Fibroblast of lung (primary cell): ENCODE measurements at regions not wholly inside any gene's neighbourhood (a gene's known extent, or its start where the extent isn't known, plus 50 kb on each side); places are given as distances from the start of the nearest gene placed in this dataset.

Experiments used
- DNase-seq, 2 donors: peaks; one replicate each; pipeline versions ENCODE4 v3.0.0 to v3.0.0-alpha.2; 2010; ENCODE audit warnings: low read depth in 2 of 2
- H2AFZ ChIP-seq: 2 replicates; pipeline ENCODE4 v1.5.1; 2012; ENCODE audit warnings: low read length, control low read depth, inconsistent platforms
- H3K27ac ChIP-seq: 2 replicates; pipeline ENCODE4 v1.5.1; 2011; ENCODE audit warnings: low read length, control low read depth; ENCODE audit not compliant: insufficient read depth
- H3K27me3 ChIP-seq: 2 replicates; pipeline ENCODE4 v1.5.1; 2011; ENCODE audit warnings: mild to moderate bottlenecking, low read length; ENCODE audit not compliant: control insufficient read depth, insufficient read depth
- H3K36me3 ChIP-seq: 2 replicates; pipeline ENCODE4 v1.5.1; 2011; ENCODE audit warnings: low read length; ENCODE audit not compliant: control insufficient read depth, insufficient read depth
- H3K4me1 ChIP-seq: 2 replicates; pipeline ENCODE4 v1.5.1; 2011; ENCODE audit warnings: low read length; ENCODE audit not compliant: control insufficient read depth, insufficient read depth; ENCODE audit errors: extremely low read depth
- H3K4me2 ChIP-seq: 2 replicates; pipeline ENCODE4 v1.5.1; 2011; ENCODE audit warnings: low read length, control low read depth; ENCODE audit not compliant: insufficient read depth; ENCODE audit errors: extremely low read depth
- H3K4me3 ChIP-seq, 4 experiments: fragments of 200-600 bp in 1 of 4; sonication (generic) in 1 of 4; replicated peaks in 1 of 4; 2 replicates each; pipeline ENCODE4 v1.5.1; 2011 to 2016; ENCODE audit warnings: low read length in 4 of 4, low read depth in 3 of 4, mild to moderate bottlenecking in 3 of 4, control low read depth in 2 of 4, inconsistent platforms in 1 of 4, mixed read lengths in 1 of 4; ENCODE audit not compliant: insufficient read depth in 1 of 4; ENCODE audit errors: control extremely low read depth in 1 of 4
- H3K79me2 ChIP-seq: 2 replicates; pipeline ENCODE4 v1.5.1; 2012; ENCODE audit warnings: mild to moderate bottlenecking, low read length, inconsistent platforms; ENCODE audit not compliant: control insufficient read depth, insufficient read depth
- H3K9ac ChIP-seq: 2 replicates; pipeline ENCODE4 v1.5.1; 2011; ENCODE audit warnings: mild to moderate bottlenecking, low read length, control low read depth; ENCODE audit not compliant: insufficient read depth
- H3K9me3 ChIP-seq: 2 replicates; pipeline ENCODE4 v1.5.1; 2012; ENCODE audit warnings: low read depth, low read length; ENCODE audit not compliant: control insufficient read depth, insufficient read depth
- H4K20me1 ChIP-seq: 2 replicates; pipeline ENCODE4 v1.5.1; 2011; ENCODE audit warnings: low read length; ENCODE audit not compliant: control insufficient read depth, insufficient read depth; ENCODE audit errors: extremely low read depth
- EZH2 ChIP-seq: IDR thresholded peaks from 2 replicates; pipeline ENCODE4 v1.5.1; 2012; ENCODE audit warnings: low read length, control low read depth, mild to moderate bottlenecking; ENCODE audit errors: missing control alignments
- TF ChIP-seq, protein P1 (sequence below), 2 donors: IDR thresholded peaks in 1 of 2; conservative IDR thresholded peaks in 1 of 2; 1 replicate in 1 of 2; 2 replicates in 1 of 2; pipeline ENCODE4 v1.5.1; 2011 to 2012; ENCODE audit warnings: low read length in 2 of 2, control low read depth in 1 of 2, inconsistent platforms in 1 of 2, low read depth in 1 of 2, mild to moderate bottlenecking in 1 of 2

DNA sequence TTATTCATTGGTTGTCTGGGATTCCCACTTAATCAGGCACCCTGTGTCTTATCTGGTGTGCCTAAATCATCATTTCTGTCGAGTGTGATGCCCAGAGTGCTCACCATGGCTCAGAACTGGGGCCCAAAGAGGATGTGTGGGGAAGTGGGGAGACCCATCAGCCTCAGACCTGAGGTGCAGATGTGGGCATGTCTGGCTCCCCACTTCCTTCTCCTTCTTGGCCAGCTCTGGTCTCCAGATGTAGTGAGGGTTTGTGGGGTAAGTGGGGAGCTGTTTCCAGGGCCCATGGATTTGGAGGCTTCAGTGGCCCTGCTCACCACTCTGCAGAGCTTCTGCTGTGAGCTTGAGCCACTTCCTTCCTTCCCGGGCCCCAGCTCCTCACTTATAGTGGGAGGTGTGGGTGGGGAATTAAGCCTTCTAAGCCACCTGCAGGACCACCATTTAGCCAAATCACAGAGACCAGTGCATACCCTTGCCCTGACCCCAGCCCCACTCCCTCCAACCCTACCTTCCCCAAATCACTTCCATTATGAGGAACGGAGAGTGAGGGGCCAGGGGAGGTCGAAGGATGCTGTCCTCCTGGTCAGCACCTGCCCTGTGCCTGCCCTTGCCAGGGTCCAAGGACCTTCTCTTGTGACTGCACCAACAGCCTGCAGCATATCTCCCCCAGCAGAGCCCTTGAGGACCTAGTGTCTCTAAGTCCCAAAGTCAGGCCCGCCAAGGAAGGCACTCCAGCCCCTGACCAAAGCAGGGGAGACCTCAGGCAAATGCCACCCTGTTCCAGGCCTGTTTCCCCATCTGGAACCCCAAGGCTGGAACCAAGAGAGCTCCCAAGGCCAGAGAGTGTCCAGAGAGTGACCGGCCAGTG is 278.2 kb upstream of the RTL1 start:
- no peak for DNase-seq
- Histone ChIP-seq H3K4me3 (no peak overlapping the region), H3K36me3 (no peaks in the 10 kb centered on the region), H3K79me2 (no peaks in the 10 kb centered on the region), H3K9ac (no peak overlapping the region), H2AFZ (no peak overlapping the region), H3K4me1 (no peaks in the 10 kb centered on the region), H3K27me3 (no peaks in the 10 kb centered on the region), H3K4me2 (no peak overlapping the region), H3K9me3 (no peaks in the 10 kb centered on the region), H3K27ac (no peak overlapping the region), H4K20me1 (no peaks in the 10 kb centered on the region)
- TF ChIP-seq, protein P1, sequence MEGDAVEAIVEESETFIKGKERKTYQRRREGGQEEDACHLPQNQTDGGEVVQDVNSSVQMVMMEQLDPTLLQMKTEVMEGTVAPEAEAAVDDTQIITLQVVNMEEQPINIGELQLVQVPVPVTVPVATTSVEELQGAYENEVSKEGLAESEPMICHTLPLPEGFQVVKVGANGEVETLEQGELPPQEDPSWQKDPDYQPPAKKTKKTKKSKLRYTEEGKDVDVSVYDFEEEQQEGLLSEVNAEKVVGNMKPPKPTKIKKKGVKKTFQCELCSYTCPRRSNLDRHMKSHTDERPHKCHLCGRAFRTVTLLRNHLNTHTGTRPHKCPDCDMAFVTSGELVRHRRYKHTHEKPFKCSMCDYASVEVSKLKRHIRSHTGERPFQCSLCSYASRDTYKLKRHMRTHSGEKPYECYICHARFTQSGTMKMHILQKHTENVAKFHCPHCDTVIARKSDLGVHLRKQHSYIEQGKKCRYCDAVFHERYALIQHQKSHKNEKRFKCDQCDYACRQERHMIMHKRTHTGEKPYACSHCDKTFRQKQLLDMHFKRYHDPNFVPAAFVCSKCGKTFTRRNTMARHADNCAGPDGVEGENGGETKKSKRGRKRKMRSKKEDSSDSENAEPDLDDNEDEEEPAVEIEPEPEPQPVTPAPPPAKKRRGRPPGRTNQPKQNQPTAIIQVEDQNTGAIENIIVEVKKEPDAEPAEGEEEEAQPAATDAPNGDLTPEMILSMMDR (conservative IDR thresholded peaks at IDR 0.05 in 1 of 2, IDR thresholded peaks at IDR 0.05 in 1 of 2; ENCODE audit: low read depth in 1 of 2, low read length in 2 of 2): no peak
- TF ChIP-seq EZH2: no peak

GRCh38 chr14:101182476-101182875 is 279.0 kb upstream of the RTL1 start:
- no peaks in the 10 kb centered on the region for H3K79me2 ChIP-seq
- no peak overlapping the region for H3K9ac ChIP-seq
- no peak overlapping the region for H2AFZ ChIP-seq
- no peak for TF ChIP-seq EZH2
- TF ChIP-seq, protein P1 (conservative IDR thresholded peaks at IDR 0.05 in 1 of 2, IDR thresholded peaks at IDR 0.05 in 1 of 2; ENCODE audit: low read depth in 1 of 2, low read length in 2 of 2): no peak
- no peak overlapping the region for H3K4me2 ChIP-seq
- H4K20me1 ChIP-seq: no peaks in the 10 kb centered on the region
- no peaks in the 10 kb centered on the region for H3K36me3 ChIP-seq
- no peak overlapping the region for H3K4me3 ChIP-seq
- no peak for DNase-seq
- H3K9me3 ChIP-seq: no peaks in the 10 kb centered on the region
- no peaks in the 10 kb centered on the region for H3K4me1 ChIP-seq
- no peak overlapping the region for H3K27ac ChIP-seq
- H3K27me3 ChIP-seq: no peaks in the 10 kb centered on the region

DNA sequence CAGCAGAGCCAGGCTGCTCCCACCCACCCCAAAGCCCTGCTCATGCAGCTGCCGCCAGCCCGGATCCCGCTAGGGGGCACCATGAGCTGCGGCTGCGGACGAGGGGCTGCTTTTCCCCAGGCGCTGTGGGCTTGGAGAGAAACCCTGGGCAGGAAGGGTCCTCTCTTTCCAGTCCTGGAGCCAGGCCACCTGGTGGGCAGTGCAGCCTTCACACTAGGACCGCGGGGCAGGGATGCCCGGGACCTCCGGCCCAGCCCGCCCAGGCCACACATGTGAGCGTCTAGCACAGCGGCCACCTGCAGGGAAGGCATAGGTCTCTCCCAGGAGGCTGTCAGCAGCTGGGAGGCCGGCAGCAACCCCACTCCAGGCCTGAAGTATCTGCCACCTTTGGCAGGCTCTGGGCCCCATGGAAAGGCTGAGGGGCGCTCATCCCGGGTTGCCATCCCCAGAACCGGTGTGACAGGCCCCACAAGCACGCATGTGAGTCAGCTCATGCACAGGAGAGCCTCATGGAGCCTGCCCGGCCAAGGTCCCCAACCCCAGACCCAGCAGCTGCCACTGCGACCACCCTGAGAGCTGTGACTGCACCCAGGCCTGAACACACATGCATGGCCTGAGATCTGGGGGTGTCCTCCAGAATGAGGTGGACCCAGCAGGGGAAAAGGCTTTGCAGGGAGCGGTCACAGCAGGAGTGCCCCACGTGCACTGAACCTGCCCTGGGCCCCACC is 280.0 kb upstream of the RTL1 start:
- H3K4me3 ChIP-seq: no peak overlapping the region
- H3K9ac ChIP-seq: no peak overlapping the region
- no peak overlapping the region for H3K4me2 ChIP-seq

More for the DNA sequence above, 280.0 kb upstream of the RTL1 start:
- no peaks in the 10 kb centered on the region for H3K4me1 ChIP-seq
- H2AFZ ChIP-seq: no peak overlapping the region
- H3K9me3 ChIP-seq: no peaks in the 10 kb centered on the region
- DNase-seq: peak in 1 of 2 donors; percentile 5
- no peaks in the 10 kb centered on the region for H4K20me1 ChIP-seq
- H3K79me2 ChIP-seq: no peaks in the 10 kb centered on the region
- no peak for TF ChIP-seq EZH2
- TF ChIP-seq, protein P1 (conservative IDR thresholded peaks at IDR 0.05 in 1 of 2, IDR thresholded peaks at IDR 0.05 in 1 of 2; ENCODE audit: low read depth in 1 of 2, low read length in 2 of 2): peak; percentile 18 to 56
- no peaks in the 10 kb centered on the region for H3K27me3 ChIP-seq
- no peak overlapping the region for H3K27ac ChIP-seq
- no peaks in the 10 kb centered on the region for H3K36me3 ChIP-seq
